H1 (cell line): ENCODE measurements at regions not wholly inside any gene's neighbourhood (a gene's known extent, or its start where the extent isn't known, plus 50 kb on each side); places are given as distances from the start of the nearest gene placed in this dataset.

Experiments used
- CTCF ChIA-PET: fragments of 300-600 bp; sonication (Branson Sonifier 250); formaldehyde crosslinking; loops from one replicate; lab custom pipeline; 2021; ENCODE audit not compliant: partially characterized antibody; lab: Charles Lee
- POLR2A ChIA-PET: fragments of 300-600 bp; sonication (Branson Sonifier 250); formaldehyde crosslinking; loops from one replicate; lab custom pipeline; 2021; ENCODE audit warnings: inconsistent platforms; ENCODE audit not compliant: partially characterized antibody; lab: Charles Lee
- DNase-seq, 2 experiments: peaks; one replicate each; pipeline versions ENCODE4 v3.0.0 to v3.0.0-alpha.2; 2010 to 2022; ENCODE audit warnings: low spot score in 2 of 2, low read depth in 1 of 2, mixed read lengths in 1 of 2
- FAIRE-seq: peaks from 2 replicates; lab custom pipeline; 2011; peaks lifted over from hg19 to GRCh38; lab: Jason Lieb, UNC
- H2AFZ ChIP-seq: 2 replicates; pipeline ENCODE4 v1.8.1; 2012; ENCODE audit warnings: low read length, inconsistent platforms
- H2AK5ac ChIP-seq: 2 replicates; pipeline ENCODE4 v1.6.1; 2013; ENCODE audit warnings: low read depth, low read length
- H2BK120ac ChIP-seq: replicated peaks from 2 replicates; pipeline ENCODE3; 2013; ENCODE audit warnings: low read depth, low read length, inconsistent platforms
- H2BK12ac ChIP-seq: 2 replicates; pipeline ENCODE4 v1.6.1; 2013; ENCODE audit warnings: low read depth, low read length
- H2BK15ac ChIP-seq: 2 replicates; pipeline ENCODE4 v1.6.1; 2013; ENCODE audit warnings: low read length
- H2BK20ac ChIP-seq: 2 replicates; pipeline ENCODE4 v1.6.1; 2013; ENCODE audit warnings: low read length
- H2BK5ac ChIP-seq: 2 replicates; pipeline ENCODE4 v1.6.1; 2013; ENCODE audit warnings: low read depth, low read length
- H3K14ac ChIP-seq: 2 replicates; pipeline ENCODE4 v1.6.1; 2013; ENCODE audit warnings: inconsistent platforms; ENCODE audit not compliant: insufficient read length
- H3K18ac ChIP-seq: 2 replicates; pipeline ENCODE4 v1.6.1; 2013; ENCODE audit warnings: low read length; ENCODE audit errors: extremely low read depth
- H3K23ac ChIP-seq: 2 replicates; pipeline ENCODE4 v1.6.1; 2013; ENCODE audit warnings: inconsistent platforms; ENCODE audit not compliant: insufficient read length
- H3K23me2 ChIP-seq: 2 replicates; pipeline ENCODE4 v1.6.1; 2013; ENCODE audit warnings: low read depth, low read length
- H3K27ac ChIP-seq: 2 replicates; pipeline ENCODE4 v1.6.1; 2011; ENCODE audit warnings: low read depth, low read length, inconsistent platforms
- H3K27me3 ChIP-seq, 4 experiments: replicated peaks in 1 of 4; 1 replicate in 1 of 4; 2 replicates in 3 of 4; pipeline versions ENCODE4 v1.6.1 to v1.8.1; 2011 to 2013; ENCODE audit warnings: low read length in 3 of 4, mild to moderate bottlenecking in 3 of 4, inconsistent platforms in 2 of 4, mixed read lengths in 2 of 4, moderate library complexity in 1 of 4; ENCODE audit not compliant: control insufficient read depth in 3 of 4, insufficient read depth in 3 of 4; ENCODE audit errors: extremely low read depth in 1 of 4
- H3K36me3 ChIP-seq, 4 experiments: 2 replicates each; pipeline versions ENCODE4 v1.6.1 to v1.8.1; 2011 to 2013; ENCODE audit warnings: mild to moderate bottlenecking in 4 of 4, low read length in 3 of 4, moderate library complexity in 2 of 4, control low read depth in 1 of 4, inconsistent platforms in 1 of 4; ENCODE audit not compliant: insufficient read depth in 4 of 4, control insufficient read depth in 2 of 4
- H3K4ac ChIP-seq: replicated peaks from 2 replicates; pipeline ENCODE3; 2013; ENCODE audit warnings: low read length, low read depth, mixed read lengths, inconsistent platforms; ENCODE audit not compliant: insufficient read length
- H3K4me1 ChIP-seq, 4 experiments: replicated peaks in 1 of 4; 1 replicate in 1 of 4; 2 replicates in 3 of 4; pipeline versions ENCODE4 v1.6.1 to v1.8.1; 2011 to 2013; ENCODE audit warnings: low read length in 3 of 4, inconsistent platforms in 2 of 4, mixed read lengths in 1 of 4; ENCODE audit not compliant: insufficient read depth in 4 of 4, control insufficient read depth in 3 of 4
- H3K4me2 ChIP-seq, 2 experiments: 2 replicates each; pipeline versions ENCODE4 v1.6.1 to v1.8.1; 2011 to 2013; ENCODE audit warnings: low read depth in 2 of 2, low read length in 2 of 2, control low read depth in 1 of 2, inconsistent platforms in 1 of 2, mild to moderate bottlenecking in 1 of 2; ENCODE audit not compliant: insufficient read depth in 1 of 2
- H3K4me3 ChIP-seq, 4 experiments: fragments of 200-600, 300-600 bp in 1 of 4; sonication (generic), shearing (Covaris generic), sonication (Bioruptor Twin) in 1 of 4; 2 replicates each; pipeline versions ENCODE4 v1.5.1 to v1.8.1; 2011 to 2016; ENCODE audit warnings: low read length in 4 of 4, low read depth in 3 of 4, control low read depth in 2 of 4, inconsistent platforms in 2 of 4, mild to moderate bottlenecking in 2 of 4, mixed read lengths in 1 of 4, moderate library complexity in 1 of 4; ENCODE audit not compliant: insufficient read depth in 2 of 4; ENCODE audit errors: extremely low read depth in 1 of 4
- H3K56ac ChIP-seq: replicated peaks from 2 replicates; pipeline ENCODE3; 2013; ENCODE audit warnings: low read depth, mild to moderate bottlenecking, mixed read lengths, low read length, inconsistent platforms; ENCODE audit not compliant: insufficient read length
- H3K79me1 ChIP-seq: 2 replicates; pipeline ENCODE4 v1.6.1; 2013; ENCODE audit warnings: low read depth, low read length, control low read depth
- H3K79me2 ChIP-seq, 2 experiments: 2 replicates each; pipeline versions ENCODE4 v1.6.1 to v1.8.1; 2012 to 2013; ENCODE audit warnings: low read length in 2 of 2, mild to moderate bottlenecking in 2 of 2, inconsistent platforms in 1 of 2; ENCODE audit not compliant: insufficient read depth in 2 of 2, control insufficient read depth in 1 of 2
- H3K9ac ChIP-seq, 4 experiments: replicated peaks in 1 of 4; 1 replicate in 1 of 4; 2 replicates in 3 of 4; pipeline versions ENCODE4 v1.6.1 to v1.8.1; 2011 to 2013; ENCODE audit warnings: low read depth in 3 of 4, low read length in 3 of 4, control low read depth in 2 of 4, mild to moderate bottlenecking in 2 of 4, moderate library complexity in 2 of 4, inconsistent platforms in 1 of 4; ENCODE audit errors: extremely low read depth in 1 of 4
- H3K9me3 ChIP-seq, 2 experiments: 2 replicates each; pipeline versions ENCODE4 v1.6.1 to v1.8.1; 2012 to 2013; ENCODE audit warnings: mild to moderate bottlenecking in 2 of 2, moderate library complexity in 2 of 2, control low read depth in 1 of 2, inconsistent platforms in 1 of 2, low read depth in 1 of 2, low read length in 1 of 2, mixed read lengths in 1 of 2; ENCODE audit not compliant: insufficient read depth in 2 of 2
- H4K20me1 ChIP-seq, 2 experiments: replicated peaks in 1 of 2; 2 replicates each; pipeline versions ENCODE3 to v1.8.1; 2011 to 2013; ENCODE audit warnings: inconsistent platforms in 2 of 2, low read length in 2 of 2, mild to moderate bottlenecking in 1 of 2; ENCODE audit not compliant: insufficient read depth in 2 of 2, control insufficient read depth in 1 of 2
- H4K5ac ChIP-seq: 2 replicates; pipeline ENCODE4 v1.6.1; 2013; ENCODE audit warnings: low read length, low read depth, mixed read lengths, inconsistent platforms; ENCODE audit not compliant: insufficient read length
- H4K8ac ChIP-seq: 2 replicates; pipeline ENCODE4 v1.8.0; 2013; ENCODE audit warnings: mild to moderate bottlenecking, moderate library complexity, low read length, inconsistent platforms; ENCODE audit not compliant: insufficient read depth; ENCODE audit errors: extremely low read depth
- H4K91ac ChIP-seq: replicated peaks from 2 replicates; pipeline ENCODE3; 2013; ENCODE audit warnings: low read length, mixed read lengths, inconsistent platforms; ENCODE audit not compliant: insufficient read length
- HDAC2 ChIP-seq, 2 experiments: fragments of 300-600 bp in 1 of 2; sonication (generic) in 1 of 2; IDR thresholded peaks; 2 replicates each; pipeline ENCODE4 v1.6.1; 2011 to 2012; ENCODE audit warnings: low read depth in 2 of 2, low read length in 2 of 2, mild to moderate bottlenecking in 2 of 2, moderate library complexity in 2 of 2, borderline replicate concordance in 1 of 2, inconsistent platforms in 1 of 2
- POU5F1 ChIP-seq: IDR thresholded peaks from 2 replicates; pipeline ENCODE4 v1.6.1; 2011; ENCODE audit warnings: low read depth, mild to moderate bottlenecking, low read length, moderate library complexity
- TEAD4 ChIP-seq: IDR thresholded peaks from 2 replicates; pipeline ENCODE4 v1.6.1; 2012; ENCODE audit warnings: low read depth, low read length, inconsistent platforms, mixed read lengths
- USF2 ChIP-seq: IDR thresholded peaks from 2 replicates; pipeline ENCODE4 v1.6.1; 2011; ENCODE audit warnings: low read length, improper control_type of control experiment
- WGBS, 2 experiments: shearing (Covaris generic) in 1 of 2; methylation state at CpG; one replicate each; pipeline versions ENCODE4 v1.1.6 to v1.1.7; 2013 to 2015; ENCODE audit warnings: low lambda C conversion rate in 2 of 2, mixed read lengths in 2 of 2, inconsistent platforms in 1 of 2, low coverage in 1 of 2, missing lambda C conversion rate in 1 of 2; ENCODE audit not compliant: insufficient replicate concordance in 2 of 2, insufficient coverage in 1 of 2, insufficient read length in 1 of 2; ENCODE audit errors: extremely low coverage in 1 of 2, missing lambda C conversion rate in 1 of 2; 5-methylcytosine and 5-hydroxymethylcytosine counted together

GRCh38 chr6:105800398-105800797 lies 285.7 kb upstream of the PRDM1 start:
- Histone ChIP-seq H2BK20ac (no peak overlapping the region), H3K23me2 (no peaks in the 10 kb centered on the region), H3K56ac (no peak overlapping the region), H4K20me1 (no peaks in the 10 kb centered on the region), H3K14ac (no peak overlapping the region), H3K23ac (no peak overlapping the region), H3K18ac (no peak overlapping the region), H3K79me1 (no peaks in the 10 kb centered on the region), H3K9me3 (no peaks in the 10 kb centered on the region), H3K79me2 (no peaks in the 10 kb centered on the region; a peak in 1 of 4 replicates), H3K4me3 (no peak overlapping the region), H2AK5ac (no peak overlapping the region), H3K4me1 (no peaks in the 10 kb centered on the region), H2BK5ac (no peak overlapping the region), H2BK15ac (no peak overlapping the region), H3K4me2 (no peak overlapping the region), H2AFZ (no peak overlapping the region), H2BK120ac (no peak overlapping the region), H3K36me3 (no peaks in the 10 kb centered on the region), H4K91ac (no peak overlapping the region), H4K8ac (no peak overlapping the region), H3K27me3 (no peaks in the 10 kb centered on the region), H3K27ac (no peak overlapping the region), H3K4ac (no peak overlapping the region), H4K5ac (no peak overlapping the region), H3K9ac (no peak overlapping the region), H2BK12ac (no peak overlapping the region)
- CTCF ChIA-PET = interaction anchor here (1.1 to 1.2 kb wide), 2 partner anchors 11 to 423 kb away, joined by 3 read pairs; no protein-coding TSS in a partner anchor
- DNase-seq (no peak), FAIRE-seq (no peak)
- POLR2A ChIA-PET = no interaction called here
- TF ChIP-seq USF2 (no peak), TEAD4 (no peak), HDAC2 (IDR thresholded peaks at IDR 0.05; ENCODE audit: borderline replicate concordance in 1 of 2, low read depth in 2 of 2, low read length in 2 of 2) (no peak), POU5F1 (no peak)
- 91% methylated on average over 2 of the region's 2 CpGs; no CpG with 5 or more reads in 1 of the 2 experiments for WGBS, 2 experiments
